MM.1S (cell line): ENCODE measurements at regions not wholly inside any gene's neighbourhood (a gene's known extent, or its start where the extent isn't known, plus 50 kb on each side); places are given as distances from the start of the nearest gene placed in this dataset.

Source experiments
- EZH2 ChIP-seq: fragments of 300-600 bp; sonication (generic); optimal IDR thresholded peaks from 2 replicates; pipeline ENCODE3; 2017; ENCODE audit warnings: low read depth, mild to moderate bottlenecking, antibody characterized with exemption, low read length, mixed read lengths
- EZH2phosphoT487 ChIP-seq: fragments of 300-600 bp; sonication (generic); IDR thresholded peaks from 2 replicates; pipeline ENCODE4 v1.6.1; 2018; ENCODE audit warnings: antibody characterized with exemption, low read length
- TF ChIP-seq, protein P1 (sequence below): fragments of 300-600 bp; sonication (generic); IDR thresholded peaks from 2 replicates; pipeline ENCODE4 v1.5.1; 2016; ENCODE audit warnings: antibody characterized with exemption, low read length, mixed read lengths

DNA sequence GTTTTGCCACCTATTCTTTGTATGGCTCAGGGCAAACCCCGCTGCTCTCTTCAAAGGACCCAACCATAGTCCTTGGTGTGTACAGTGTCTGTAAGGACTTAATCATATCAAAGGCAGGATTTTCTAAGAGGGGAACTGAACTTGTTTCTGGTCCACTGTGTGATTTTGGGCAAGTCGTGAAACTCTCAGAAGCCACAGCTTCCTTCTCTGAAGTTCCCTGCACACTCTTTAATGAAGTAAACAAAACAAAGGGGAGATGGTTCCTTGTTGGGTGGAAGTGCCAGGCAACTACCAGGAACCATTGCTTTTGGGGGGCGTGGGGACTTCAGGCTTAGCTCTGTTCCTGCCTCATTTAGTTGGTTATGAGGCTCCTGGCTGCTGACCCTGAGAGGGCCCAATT is 152.4 kb downstream of the VRK1 start:
- TF ChIP-seq, protein P1, sequence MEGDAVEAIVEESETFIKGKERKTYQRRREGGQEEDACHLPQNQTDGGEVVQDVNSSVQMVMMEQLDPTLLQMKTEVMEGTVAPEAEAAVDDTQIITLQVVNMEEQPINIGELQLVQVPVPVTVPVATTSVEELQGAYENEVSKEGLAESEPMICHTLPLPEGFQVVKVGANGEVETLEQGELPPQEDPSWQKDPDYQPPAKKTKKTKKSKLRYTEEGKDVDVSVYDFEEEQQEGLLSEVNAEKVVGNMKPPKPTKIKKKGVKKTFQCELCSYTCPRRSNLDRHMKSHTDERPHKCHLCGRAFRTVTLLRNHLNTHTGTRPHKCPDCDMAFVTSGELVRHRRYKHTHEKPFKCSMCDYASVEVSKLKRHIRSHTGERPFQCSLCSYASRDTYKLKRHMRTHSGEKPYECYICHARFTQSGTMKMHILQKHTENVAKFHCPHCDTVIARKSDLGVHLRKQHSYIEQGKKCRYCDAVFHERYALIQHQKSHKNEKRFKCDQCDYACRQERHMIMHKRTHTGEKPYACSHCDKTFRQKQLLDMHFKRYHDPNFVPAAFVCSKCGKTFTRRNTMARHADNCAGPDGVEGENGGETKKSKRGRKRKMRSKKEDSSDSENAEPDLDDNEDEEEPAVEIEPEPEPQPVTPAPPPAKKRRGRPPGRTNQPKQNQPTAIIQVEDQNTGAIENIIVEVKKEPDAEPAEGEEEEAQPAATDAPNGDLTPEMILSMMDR = no peak
- no peak for TF ChIP-seq EZH2phosphoT487
- no peak for TF ChIP-seq EZH2
